IMR-90 (cell line): ENCODE measurements at regions not wholly inside any gene's neighbourhood (a gene's known extent, or its start where the extent isn't known, plus 50 kb on each side); places are given as distances from the start of the nearest gene placed in this dataset.

ENCODE experiments used
- ATAC-seq: fragments of 200-7000 bp; cut with Tn5 transposase; 2 replicates; pipeline ENCODE4 v1.9.1; 2020; ENCODE audit warnings: low read depth, mild to moderate bottlenecking, moderate library complexity
- BruUV-seq: library from RNA; stranded (reverse); fragments of 400-500 nt; replicated peaks from 2 replicates; lab custom pipeline; 2021; lab: Mats Ljungman, UMichigan
- CTCF ChIA-PET: fragments of 300-600 bp; formaldehyde crosslinking; extraction: SDS; loops from one replicate; lab custom pipeline; 2021; ENCODE audit warnings: antibody characterized with exemption; lab: Yijun Ruan, JAX
- POLR2A ChIA-PET: fragments of 300-600 bp; sonication (Branson Sonifier 250); formaldehyde crosslinking; loops from one replicate; lab custom pipeline; 2022; ENCODE audit warnings: antibody characterized with exemption; ENCODE audit not compliant: unreplicated experiment; lab: Charles Lee
- DNase-seq: peaks from one replicate; pipeline ENCODE4 v3.0.0; 2013
- H2AFZ ChIP-seq: replicated peaks from 2 replicates; pipeline ENCODE3; 2013; ENCODE audit warnings: low read length, mild to moderate bottlenecking; ENCODE audit not compliant: poor library complexity
- H2AK5ac ChIP-seq: 2 replicates; pipeline ENCODE4 v1.6.1; 2013; ENCODE audit warnings: low read depth, low read length, inconsistent platforms
- H2AK9ac ChIP-seq: replicated peaks from 2 replicates; pipeline ENCODE3; 2013; ENCODE audit warnings: mild to moderate bottlenecking, low read depth, low read length, moderate library complexity; ENCODE audit not compliant: poor library complexity
- H2BK120ac ChIP-seq: 2 replicates; pipeline ENCODE4 v1.6.1; 2013; ENCODE audit warnings: low read depth, low read length, inconsistent platforms
- H2BK15ac ChIP-seq: 3 replicates; pipeline ENCODE4 v1.6.1; 2013; ENCODE audit warnings: low read depth, low read length, inconsistent platforms
- H2BK20ac ChIP-seq: 2 replicates; pipeline ENCODE4 v1.6.1; 2013; ENCODE audit warnings: low read depth, mild to moderate bottlenecking, inconsistent platforms, low read length, moderate library complexity
- H2BK5ac ChIP-seq: 2 replicates; pipeline ENCODE4 v1.6.1; 2013; ENCODE audit warnings: mild to moderate bottlenecking, low read depth, low read length, inconsistent platforms; ENCODE audit not compliant: poor library complexity, severe bottlenecking
- H3K14ac ChIP-seq: replicated peaks from 2 replicates; pipeline ENCODE4 v1.6.1; 2013; ENCODE audit warnings: low read depth, low read length, inconsistent platforms
- H3K18ac ChIP-seq: 2 replicates; pipeline ENCODE4 v1.6.1; 2013; ENCODE audit warnings: low read depth, low read length, control low read depth
- H3K23ac ChIP-seq: 2 replicates; pipeline ENCODE4 v1.6.1; 2013; ENCODE audit warnings: low read depth, low read length, inconsistent platforms
- H3K27ac ChIP-seq: 2 replicates; pipeline ENCODE4 v1.5.1; 2013; ENCODE audit warnings: mild to moderate bottlenecking, control low read depth, low read length; ENCODE audit not compliant: insufficient read depth
- H3K27me3 ChIP-seq: 2 replicates; pipeline ENCODE4 v1.6.1; 2013; ENCODE audit warnings: low read length; ENCODE audit not compliant: control insufficient read depth, insufficient read depth
- H3K36me3 ChIP-seq: 2 replicates; pipeline ENCODE4 v1.6.1; 2013; ENCODE audit warnings: low read length, mixed read lengths; ENCODE audit not compliant: control insufficient read depth, insufficient read depth
- H3K4ac ChIP-seq: 2 replicates; pipeline ENCODE4 v1.6.1; 2013; ENCODE audit warnings: low read depth, low read length, inconsistent platforms
- H3K4me1 ChIP-seq: 2 replicates; pipeline ENCODE4 v1.6.1; 2013; ENCODE audit warnings: low read length, mixed read lengths; ENCODE audit not compliant: control insufficient read depth, insufficient read depth
- H3K4me2 ChIP-seq: 2 replicates; pipeline ENCODE4 v1.6.1; 2013; ENCODE audit warnings: low read depth, mild to moderate bottlenecking, control low read depth, low read length, moderate library complexity
- H3K4me3 ChIP-seq: 2 replicates; pipeline ENCODE4 v1.5.1; 2013; ENCODE audit warnings: low read depth, mild to moderate bottlenecking, control low read depth, low read length, moderate library complexity; ENCODE audit not compliant: insufficient read depth
- H3K56ac ChIP-seq: 2 replicates; pipeline ENCODE4 v1.6.1; 2013; ENCODE audit warnings: low read length, inconsistent platforms; ENCODE audit not compliant: insufficient read depth; ENCODE audit errors: extremely low read depth
- H3K79me1 ChIP-seq, 2 experiments: 2 replicates each; pipeline ENCODE4 v1.6.1; 2013; ENCODE audit warnings: low read length in 2 of 2, inconsistent platforms in 1 of 2, low read depth in 1 of 2
- H3K9ac ChIP-seq: 2 replicates; pipeline ENCODE4 v1.6.1; 2013; ENCODE audit warnings: low read depth, low read length, control low read depth
- H3K9me1 ChIP-seq: 2 replicates; pipeline ENCODE4 v1.6.1; 2013; ENCODE audit warnings: low read length, inconsistent platforms; ENCODE audit not compliant: insufficient read depth
- H3K9me3 ChIP-seq: 2 replicates; pipeline ENCODE4 v1.6.1; 2013; ENCODE audit warnings: low read length; ENCODE audit not compliant: control insufficient read depth, insufficient read depth
- H4K20me1 ChIP-seq: 2 replicates; pipeline ENCODE4 v1.6.1; 2013; ENCODE audit warnings: low read length, inconsistent platforms; ENCODE audit not compliant: insufficient read depth
- H4K5ac ChIP-seq: 2 replicates; pipeline ENCODE4 v1.6.1; 2013; ENCODE audit warnings: mild to moderate bottlenecking, low read depth, low read length, control low read depth
- H4K8ac ChIP-seq, 2 experiments: 2 replicates each; pipeline ENCODE4 v1.6.1; 2013; ENCODE audit warnings: low read depth in 2 of 2, low read length in 2 of 2, control low read depth in 1 of 2, inconsistent platforms in 1 of 2
- H4K91ac ChIP-seq: 2 replicates; pipeline ENCODE4 v1.6.1; 2013; ENCODE audit warnings: low read depth, low read length, inconsistent platforms; ENCODE audit not compliant: insufficient read depth
- BHLHE40 ChIP-seq: fragments of 150-350 bp; IDR thresholded peaks from 2 replicates; pipeline ENCODE4 v1.6.1; 2016; ENCODE audit warnings: mild to moderate bottlenecking, low read depth, low read length
- CHD1 ChIP-seq: IDR thresholded peaks from 2 replicates; pipeline ENCODE4 v1.6.1; 2012; ENCODE audit warnings: low read depth, low read length, improper control_type of control experiment
- FOS ChIP-seq: fragments of 150-350 bp; IDR thresholded peaks from 2 replicates; pipeline ENCODE4 v1.6.1; 2016; ENCODE audit warnings: low read depth, low read length
- MAFK ChIP-seq: IDR thresholded peaks from 2 replicates; pipeline ENCODE4 v1.6.1; 2012; ENCODE audit warnings: low read depth, low read length, improper control_type of control experiment
- MXI1 ChIP-seq: IDR thresholded peaks from 2 replicates; pipeline ENCODE4 v1.6.1; 2012; ENCODE audit warnings: low read depth, mild to moderate bottlenecking, low read length, moderate library complexity, borderline replicate concordance
- POLR2A ChIP-seq: IDR thresholded peaks from 2 replicates; pipeline ENCODE4 v1.6.1; 2012; ENCODE audit warnings: mild to moderate bottlenecking, low read depth, low read length
- RCOR1 ChIP-seq: IDR thresholded peaks from 2 replicates; pipeline ENCODE4 v1.6.1; 2012; ENCODE audit warnings: mild to moderate bottlenecking, low read length, improper control_type of control experiment; ENCODE audit not compliant: insufficient replicate concordance
- RFX5 ChIP-seq: IDR thresholded peaks from 2 replicates; pipeline ENCODE4 v1.8.0; 2012; ENCODE audit warnings: low read depth, mild to moderate bottlenecking, low read length, moderate library complexity
- WGBS, 2 experiments: methylation state at CpG; one replicate each; pipeline versions ENCODE4 v1.1.5 to v1.1.7; 2013; ENCODE audit warnings: missing lambda C conversion rate in 2 of 2; ENCODE audit not compliant: insufficient read length in 1 of 2; ENCODE audit errors: extremely low coverage in 2 of 2; 5-methylcytosine and 5-hydroxymethylcytosine counted together
- dilution Hi-C: fragments of 300-500 bp; cut with HindIII; formaldehyde crosslinking; loops from one replicate; pipeline ENCODE4 v1.14.3; 2018; ENCODE audit warnings: low sequenced_read_pairs; ENCODE audit not compliant: unreplicated experiment
- in situ Hi-C: fragments of 300-500 bp; cut with MboI; formaldehyde crosslinking; loops from 3 replicates; pipeline ENCODE4 v1.14.3; 2019; ENCODE audit warnings: low sequenced_read_pairs, inconsistent platforms, mixed read lengths
- intact Hi-C: fragments of 100-400 bp; cut with micrococcal nuclease; formaldehyde crosslinking; loops from 2 replicates; pipeline ENCODE4 v1.10.0; 2022
- TF ChIP-seq, protein P1 (sequence below): fragments of 150-350 bp; IDR thresholded peaks from 2 replicates; pipeline ENCODE4 v1.6.1; 2017; ENCODE audit warnings: mild to moderate bottlenecking, antibody characterized with exemption, low read length, low read depth
- TF ChIP-seq, protein P2 (sequence below): fragments of 150-350 bp; IDR thresholded peaks from 2 replicates; pipeline ENCODE4 v1.6.1; 2016; ENCODE audit warnings: low read depth, mild to moderate bottlenecking, low read length, moderate library complexity, borderline replicate concordance

- no peak overlapping the region for H2AK9ac ChIP-seq
- no peak overlapping the region for H4K91ac ChIP-seq
- no peak overlapping the region for H2AK5ac ChIP-seq
- no peak overlapping the region for H3K9ac ChIP-seq
- H3K9me3 ChIP-seq, result no peaks in the 10 kb centered on the region
- dilution Hi-C loops, result no loop called here
- no peak overlapping the region for H2AFZ ChIP-seq
- ATAC-seq (no peak), DNase-seq (no peak)
- in situ Hi-C loops, result no loop called here
- H4K5ac ChIP-seq, result no peak overlapping the region
- H3K4ac ChIP-seq, result no peak overlapping the region
- ChIA-PET CTCF (no interaction called here), POLR2A (no interaction called here)
- no peaks in the 10 kb centered on the region for H3K27me3 ChIP-seq
- H3K4me2 ChIP-seq, result no peak overlapping the region
- no peak overlapping the region for H3K18ac ChIP-seq
- no peak overlapping the region for H2BK120ac ChIP-seq
- TF ChIP-seq FOS, result no peak
- no peak for TF ChIP-seq MXI1
- TF ChIP-seq CHD1, result no peak
- TF ChIP-seq, protein P1, sequence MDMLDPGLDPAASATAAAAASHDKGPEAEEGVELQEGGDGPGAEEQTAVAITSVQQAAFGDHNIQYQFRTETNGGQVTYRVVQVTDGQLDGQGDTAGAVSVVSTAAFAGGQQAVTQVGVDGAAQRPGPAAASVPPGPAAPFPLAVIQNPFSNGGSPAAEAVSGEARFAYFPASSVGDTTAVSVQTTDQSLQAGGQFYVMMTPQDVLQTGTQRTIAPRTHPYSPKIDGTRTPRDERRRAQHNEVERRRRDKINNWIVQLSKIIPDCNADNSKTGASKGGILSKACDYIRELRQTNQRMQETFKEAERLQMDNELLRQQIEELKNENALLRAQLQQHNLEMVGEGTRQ, result no peak
- no peak for TF ChIP-seq POLR2A
- TF ChIP-seq RFX5, result no peak
- TF ChIP-seq MAFK, result no peak
- TF ChIP-seq BHLHE40, result no peak
- TF ChIP-seq, protein P2, sequence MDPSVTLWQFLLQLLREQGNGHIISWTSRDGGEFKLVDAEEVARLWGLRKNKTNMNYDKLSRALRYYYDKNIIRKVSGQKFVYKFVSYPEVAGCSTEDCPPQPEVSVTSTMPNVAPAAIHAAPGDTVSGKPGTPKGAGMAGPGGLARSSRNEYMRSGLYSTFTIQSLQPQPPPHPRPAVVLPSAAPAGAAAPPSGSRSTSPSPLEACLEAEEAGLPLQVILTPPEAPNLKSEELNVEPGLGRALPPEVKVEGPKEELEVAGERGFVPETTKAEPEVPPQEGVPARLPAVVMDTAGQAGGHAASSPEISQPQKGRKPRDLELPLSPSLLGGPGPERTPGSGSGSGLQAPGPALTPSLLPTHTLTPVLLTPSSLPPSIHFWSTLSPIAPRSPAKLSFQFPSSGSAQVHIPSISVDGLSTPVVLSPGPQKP, result no peak
- TF ChIP-seq RCOR1, result no peak
- H3K36me3 ChIP-seq, result no peaks in the 10 kb centered on the region
- no peak overlapping the region for H3K23ac ChIP-seq
- no peak overlapping the region for H3K14ac ChIP-seq
- H2BK20ac ChIP-seq, result no peak overlapping the region
- no peak overlapping the region for H3K4me3 ChIP-seq
- H3K56ac ChIP-seq, result no peak overlapping the region
- no TSS peak for BruUV-seq
- no peaks in the 10 kb centered on the region for H3K4me1 ChIP-seq
- no peak overlapping the region for H2BK15ac ChIP-seq
- no CpG with 5 or more reads among the region's 4 CpGs for WGBS, 2 experiments
- intact Hi-C loops, result no loop called here
- no peak overlapping the region for H4K8ac ChIP-seq
- no peaks in the 10 kb centered on the region for H3K9me1 ChIP-seq
- no peak overlapping the region for H2BK5ac ChIP-seq
- no peaks in the 10 kb centered on the region for H4K20me1 ChIP-seq
- no peaks in the 10 kb centered on the region for H3K79me1 ChIP-seq
- H3K27ac ChIP-seq, result no peak overlapping the region
Measured at GRCh38 chr9:83138422-83139135, 75.6 kb upstream of the RASEF start.
